ENCODE measurements at regions not wholly inside any gene's neighbourhood (a gene's known extent, or its start where the extent isn't known, plus 50 kb on each side); places are given as distances from the start of the nearest gene placed in this dataset.

DNA sequence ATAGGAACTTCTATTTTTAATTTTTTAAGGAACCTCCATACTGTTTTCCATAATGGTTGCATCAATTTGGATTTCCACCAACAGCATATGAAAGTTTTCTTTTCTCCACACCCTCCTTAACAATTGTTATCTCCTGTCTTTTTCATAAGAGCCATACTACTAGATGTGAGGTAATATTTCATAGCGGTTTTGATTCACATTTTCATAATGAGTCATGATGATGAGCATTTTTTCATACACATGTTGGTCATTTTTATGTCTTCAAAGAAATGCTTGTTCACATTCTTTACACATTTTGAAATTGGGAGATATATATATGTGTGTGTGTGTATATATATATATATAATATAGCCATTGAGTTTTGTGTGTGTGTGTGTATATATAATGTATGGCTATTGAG is 420.3 kb upstream of the PCDH9 start:
- Histone ChIP-seq H3K4me1 (ENCODE audit: insufficient read depth, low read length) (no peaks in the 10 kb centered on the region), H3K36me3 (ENCODE audit: insufficient read depth, low read length) (no peaks in the 10 kb centered on the region), H2AFZ (ENCODE audit: low read depth, low read length) (no peak overlapping the region), H3K27me3 (ENCODE audit: insufficient read depth, low read length) (no peaks in the 10 kb centered on the region), H3K9me3 (ENCODE audit: low read length) (no peaks in the 10 kb centered on the region), H3K4me3 (ENCODE audit: low read length) (no peak overlapping the region)

DNA sequence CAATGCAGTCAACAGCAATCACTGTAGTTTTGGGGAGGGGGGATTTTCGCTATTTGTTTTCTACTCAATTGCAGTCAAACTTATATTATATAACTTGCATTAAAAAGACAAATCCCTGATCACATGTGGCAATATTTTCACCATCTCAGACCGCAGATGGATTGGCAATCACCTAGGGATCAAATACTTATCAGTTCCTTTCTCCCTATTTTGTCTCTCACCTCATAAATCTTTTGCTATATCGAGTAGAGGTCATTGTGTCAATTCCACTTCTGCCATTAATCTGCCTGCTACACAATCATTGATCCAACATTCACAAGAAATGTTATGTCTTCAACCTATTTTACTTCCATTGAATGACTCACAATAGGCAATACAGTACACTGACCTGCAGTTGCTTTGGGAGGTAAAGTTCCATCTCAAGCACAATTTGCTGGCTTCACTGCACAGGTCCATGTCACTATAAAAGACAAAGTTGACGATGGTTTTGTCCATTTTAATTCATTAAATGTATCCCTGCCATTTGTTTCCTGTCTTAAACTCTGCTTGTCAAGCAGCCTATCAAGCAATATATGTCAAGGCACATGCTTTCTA is 415.8 kb upstream of the PCDH9 start:
- Histone ChIP-seq H3K36me3 (ENCODE audit: insufficient read depth, low read length) (no peaks in the 10 kb centered on the region), H3K4me1 (ENCODE audit: insufficient read depth, low read length) (no peaks in the 10 kb centered on the region), H3K27me3 (ENCODE audit: insufficient read depth, low read length) (no peaks in the 10 kb centered on the region), H3K9me3 (ENCODE audit: low read length) (no peaks in the 10 kb centered on the region), H3K4me3 (ENCODE audit: low read length) (no peak overlapping the region), H2AFZ (ENCODE audit: low read depth, low read length) (no peak overlapping the region)

GRCh38 chr13:67643516-67644055 is 413.4 kb upstream of the PCDH9 start:
- no peaks in the 10 kb centered on the region for H3K9me3 ChIP-seq (ENCODE audit: low read length)
- H2AFZ ChIP-seq (ENCODE audit: low read depth, low read length) = no peak overlapping the region
- H3K36me3 ChIP-seq (ENCODE audit: insufficient read depth, low read length) = no peaks in the 10 kb centered on the region
- no peaks in the 10 kb centered on the region for H3K4me1 ChIP-seq (ENCODE audit: insufficient read depth, low read length)
- no peak overlapping the region for H3K4me3 ChIP-seq (ENCODE audit: low read length)
- no peaks in the 10 kb centered on the region for H3K27me3 ChIP-seq (ENCODE audit: insufficient read depth, low read length)

DNA sequence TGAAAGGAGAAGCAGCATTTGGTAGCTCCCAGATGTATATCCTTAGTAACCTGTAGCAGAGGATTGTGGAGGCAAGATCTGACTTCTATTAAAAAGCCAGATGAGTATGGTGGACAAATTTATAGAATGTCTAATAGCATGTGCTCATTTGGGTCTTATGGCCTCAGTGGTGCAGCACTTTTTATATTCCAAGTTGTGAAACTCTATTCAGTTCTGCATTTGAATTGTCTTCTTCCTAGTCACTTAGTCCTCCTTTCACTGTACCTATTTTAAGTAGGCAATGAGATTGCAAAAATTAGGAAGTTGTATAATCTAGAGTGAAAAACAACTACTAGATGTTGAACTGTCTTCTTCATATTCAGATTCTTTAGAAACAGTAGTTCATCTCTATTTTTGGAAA is 412.5 kb upstream of the PCDH9 start:
- H3K27me3 ChIP-seq (ENCODE audit: insufficient read depth, low read length) = no peaks in the 10 kb centered on the region
- H2AFZ ChIP-seq (ENCODE audit: low read depth, low read length) = no peak overlapping the region
- H3K4me1 ChIP-seq (ENCODE audit: insufficient read depth, low read length) = no peaks in the 10 kb centered on the region
- no peak overlapping the region for H3K4me3 ChIP-seq (ENCODE audit: low read length)
- H3K36me3 ChIP-seq (ENCODE audit: insufficient read depth, low read length) = no peaks in the 10 kb centered on the region
- H3K9me3 ChIP-seq (ENCODE audit: low read length) = no peaks in the 10 kb centered on the region

DNA sequence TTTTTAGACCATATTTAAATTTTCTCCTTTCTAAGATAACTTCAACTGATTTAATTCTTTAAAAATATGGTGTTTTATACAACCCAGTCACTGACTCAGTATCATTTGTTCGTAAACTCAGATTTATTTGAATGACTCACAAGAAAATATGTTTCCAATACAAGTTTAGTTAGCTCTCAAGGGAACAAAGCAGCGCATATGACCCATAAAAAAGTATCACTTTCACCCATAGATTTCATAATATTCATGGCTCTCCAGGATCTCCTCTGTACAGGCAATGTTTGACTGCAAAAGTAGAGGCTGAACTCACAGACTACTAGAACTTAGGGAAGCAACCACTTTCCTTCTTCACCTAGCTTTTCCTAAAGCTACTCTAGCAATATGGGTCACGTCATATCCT is 405.6 kb upstream of the PCDH9 start:
- no peak overlapping the region for H2AFZ ChIP-seq (ENCODE audit: low read depth, low read length)
- H3K9me3 ChIP-seq (ENCODE audit: low read length) = no peaks in the 10 kb centered on the region

GRCh38 chr13:67632590-67632989 is 402.5 kb upstream of the PCDH9 start:
- Histone ChIP-seq H3K9me3 (ENCODE audit: low read length) (no peaks in the 10 kb centered on the region), H3K27me3 (ENCODE audit: insufficient read depth, low read length) (no peaks in the 10 kb centered on the region), H3K36me3 (ENCODE audit: insufficient read depth, low read length) (no peaks in the 10 kb centered on the region), H3K4me1 (ENCODE audit: insufficient read depth, low read length) (no peaks in the 10 kb centered on the region), H2AFZ (ENCODE audit: low read depth, low read length) (no peak overlapping the region), H3K4me3 (ENCODE audit: low read length) (no peak overlapping the region)

More for the DNA sequence above, 405.6 kb upstream of the PCDH9 start:
- Histone ChIP-seq H3K4me1 (ENCODE audit: insufficient read depth, low read length) (no peaks in the 10 kb centered on the region), H3K36me3 (ENCODE audit: insufficient read depth, low read length) (no peaks in the 10 kb centered on the region), H3K4me3 (ENCODE audit: low read length) (no peak overlapping the region), H3K27me3 (ENCODE audit: insufficient read depth, low read length) (no peaks in the 10 kb centered on the region)

- no peak overlapping the region for H3K4me3 ChIP-seq (ENCODE audit: low read length)
- no peaks in the 10 kb centered on the region for H3K4me1 ChIP-seq (ENCODE audit: insufficient read depth, low read length)
- H2AFZ ChIP-seq (ENCODE audit: low read depth, low read length) = no peak overlapping the region
- H3K9me3 ChIP-seq (ENCODE audit: low read length) = no peaks in the 10 kb centered on the region
- H3K36me3 ChIP-seq (ENCODE audit: insufficient read depth, low read length) = no peaks in the 10 kb centered on the region
- no peaks in the 10 kb centered on the region for H3K27me3 ChIP-seq (ENCODE audit: insufficient read depth, low read length)
Measured at GRCh38 chr13:67630640-67631039, 400.5 kb upstream of the PCDH9 start.

DNA sequence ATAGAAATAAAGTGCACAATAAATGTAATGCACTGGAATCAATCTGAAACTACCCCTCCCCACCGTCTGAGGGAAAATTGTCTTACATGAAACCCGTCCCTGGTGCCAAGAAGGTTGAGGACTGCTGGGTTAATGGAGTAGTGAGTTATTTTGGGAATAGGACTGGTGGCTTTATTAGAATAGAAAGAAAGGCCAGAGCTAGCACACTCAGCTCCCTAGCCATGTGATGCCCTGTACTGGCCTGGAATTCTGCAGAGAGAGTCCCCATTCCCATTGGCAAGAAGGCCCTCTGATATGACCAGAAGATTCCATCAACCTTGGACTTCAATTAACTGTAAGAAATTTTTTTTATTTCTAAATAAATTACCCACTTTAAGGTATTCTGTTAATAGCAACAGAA is 393.5 kb upstream of the PCDH9 start:
- H3K9me3 ChIP-seq (ENCODE audit: low read length) = no peaks in the 10 kb centered on the region
- H3K27me3 ChIP-seq (ENCODE audit: insufficient read depth, low read length) = no peaks in the 10 kb centered on the region
- no peak overlapping the region for H2AFZ ChIP-seq (ENCODE audit: low read depth, low read length)
- no peaks in the 10 kb centered on the region for H3K36me3 ChIP-seq (ENCODE audit: insufficient read depth, low read length)
- no peak overlapping the region for H3K4me3 ChIP-seq (ENCODE audit: low read length)
- no peaks in the 10 kb centered on the region for H3K4me1 ChIP-seq (ENCODE audit: insufficient read depth, low read length)

DNA sequence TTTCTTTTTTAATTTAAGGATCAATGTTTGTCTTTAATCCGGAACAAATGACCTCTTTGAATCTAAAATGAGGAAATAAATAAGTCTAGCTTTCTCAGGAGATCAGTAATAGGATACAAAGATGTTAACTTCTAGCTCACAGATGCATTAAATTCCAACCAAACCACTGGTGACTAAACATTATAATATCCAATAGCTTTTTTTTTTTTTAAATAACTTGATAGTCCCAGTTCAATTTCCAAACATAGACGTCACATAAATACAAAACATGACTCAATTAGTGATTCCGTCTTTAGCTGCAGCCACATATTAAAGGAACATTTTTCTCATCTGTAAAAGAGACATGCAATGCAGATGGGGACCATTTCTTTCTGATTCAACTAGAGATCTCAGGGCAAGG is 390.5 kb upstream of the PCDH9 start:
- no peaks in the 10 kb centered on the region for H3K27me3 ChIP-seq (ENCODE audit: insufficient read depth, low read length)
- H3K4me1 ChIP-seq (ENCODE audit: insufficient read depth, low read length) = no peaks in the 10 kb centered on the region
- no peaks in the 10 kb centered on the region for H3K36me3 ChIP-seq (ENCODE audit: insufficient read depth, low read length)
- H3K4me3 ChIP-seq (ENCODE audit: low read length) = no peak overlapping the region
- no peak overlapping the region for H2AFZ ChIP-seq (ENCODE audit: low read depth, low read length)
- no peaks in the 10 kb centered on the region for H3K9me3 ChIP-seq (ENCODE audit: low read length)

- H3K4me3 ChIP-seq (ENCODE audit: low read length) = no peak overlapping the region
- no peaks in the 10 kb centered on the region for H3K27me3 ChIP-seq (ENCODE audit: insufficient read depth, low read length)
Measured at GRCh38 chr13:67619995-67620380, 389.9 kb upstream of the PCDH9 start.

DNA sequence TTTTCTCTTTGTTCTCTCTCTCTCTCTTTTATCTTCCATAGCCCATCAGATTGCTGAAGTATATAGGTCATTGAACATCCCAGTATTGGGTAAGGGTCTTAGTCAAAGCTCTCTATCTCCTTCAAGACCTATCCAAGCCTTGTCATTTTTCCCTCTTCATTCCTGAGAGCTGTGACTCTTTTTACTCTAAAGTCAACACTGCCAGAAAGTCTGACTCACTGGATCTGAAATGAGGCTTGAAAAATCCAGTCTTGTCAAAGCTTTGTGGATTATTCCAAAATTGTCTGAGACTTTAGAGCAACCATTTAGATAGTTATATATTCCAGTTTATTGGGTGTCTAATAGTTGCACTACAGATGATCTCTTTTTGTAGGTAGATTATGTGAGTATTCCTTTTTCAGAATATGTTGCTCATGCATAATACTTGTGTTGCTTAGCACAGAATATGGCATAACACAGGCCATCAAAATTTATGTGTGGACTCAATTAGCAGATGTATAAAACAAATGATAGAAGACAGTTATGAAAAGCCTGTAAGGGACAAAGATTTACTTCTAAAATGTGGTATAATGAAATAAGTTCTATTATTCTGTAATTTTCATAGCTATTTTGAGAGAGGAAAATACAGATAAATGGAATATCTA is 389.3 kb upstream of the PCDH9 start:
- no peaks in the 10 kb centered on the region for H3K27me3 ChIP-seq (ENCODE audit: insufficient read depth, low read length)
- H3K36me3 ChIP-seq (ENCODE audit: insufficient read depth, low read length) = no peaks in the 10 kb centered on the region
- no peaks in the 10 kb centered on the region for H3K9me3 ChIP-seq (ENCODE audit: low read length)
- H3K4me1 ChIP-seq (ENCODE audit: insufficient read depth, low read length) = no peaks in the 10 kb centered on the region
- H3K4me3 ChIP-seq (ENCODE audit: low read length) = no peak overlapping the region
- peak overlapping the region; percentile 5 for H2AFZ ChIP-seq (ENCODE audit: low read depth, low read length)

More at GRCh38 chr13:67619995-67620380, 389.9 kb upstream of the PCDH9 start:
- Histone ChIP-seq H3K9me3 (ENCODE audit: low read length) (no peaks in the 10 kb centered on the region), H3K36me3 (ENCODE audit: insufficient read depth, low read length) (no peaks in the 10 kb centered on the region), H3K4me1 (ENCODE audit: insufficient read depth, low read length) (no peaks in the 10 kb centered on the region), H2AFZ (ENCODE audit: low read depth, low read length) (no peak overlapping the region)

DNA sequence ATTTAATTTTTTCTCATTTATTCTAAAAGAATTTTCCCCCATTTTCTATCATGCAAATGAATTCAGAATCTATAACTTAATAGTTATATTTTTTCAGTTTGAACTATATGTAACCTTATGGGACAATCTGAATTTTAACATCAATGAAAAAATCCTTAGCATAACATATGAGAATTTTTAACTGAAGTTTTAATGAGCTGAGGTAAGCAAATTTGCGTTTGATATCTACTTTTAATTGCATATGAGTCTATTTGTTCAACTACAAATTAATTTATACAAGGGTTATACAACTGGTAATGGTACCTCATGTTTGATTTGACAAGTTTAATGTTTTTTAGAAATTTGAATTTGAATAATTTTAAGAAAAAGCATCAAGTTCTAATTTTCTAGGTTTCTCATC is 384.4 kb upstream of the PCDH9 start:
- Histone ChIP-seq H3K4me3 (ENCODE audit: low read length) (no peak overlapping the region), H3K9me3 (ENCODE audit: low read length) (no peaks in the 10 kb centered on the region)

DNA sequence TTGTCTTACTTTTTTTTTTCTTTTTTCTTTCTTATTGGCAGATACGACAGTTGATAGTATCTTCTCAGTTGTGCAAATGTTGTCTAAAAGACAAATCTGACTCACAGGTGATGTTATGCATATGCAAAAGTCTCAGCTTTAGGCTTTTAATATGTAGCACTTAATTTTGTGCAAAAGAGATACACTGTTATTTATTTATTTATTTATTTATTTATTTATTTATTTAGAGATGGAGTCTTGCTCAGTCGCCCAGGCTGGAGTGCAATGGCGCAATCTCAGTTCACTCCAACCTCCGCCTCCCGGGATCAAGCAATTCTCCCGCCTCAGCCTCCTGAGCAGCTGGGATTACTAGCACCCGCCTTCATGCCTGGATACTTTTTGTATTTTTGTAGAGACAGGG is 383.9 kb upstream of the PCDH9 start:
- H3K27me3 ChIP-seq (ENCODE audit: insufficient read depth, low read length) = no peaks in the 10 kb centered on the region
- H3K9me3 ChIP-seq (ENCODE audit: low read length) = no peaks in the 10 kb centered on the region
- no peaks in the 10 kb centered on the region for H3K36me3 ChIP-seq (ENCODE audit: insufficient read depth, low read length)
- no peak overlapping the region for H3K4me3 ChIP-seq (ENCODE audit: low read length)
- H3K4me1 ChIP-seq (ENCODE audit: insufficient read depth, low read length) = peaks cover 8% of the 10 kb centered on the region
- H2AFZ ChIP-seq (ENCODE audit: low read depth, low read length) = no peak overlapping the region

More for the DNA sequence above, 384.4 kb upstream of the PCDH9 start:
- Histone ChIP-seq H3K36me3 (ENCODE audit: insufficient read depth, low read length) (no peaks in the 10 kb centered on the region), H3K27me3 (ENCODE audit: insufficient read depth, low read length) (no peaks in the 10 kb centered on the region), H2AFZ (ENCODE audit: low read depth, low read length) (no peak overlapping the region), H3K4me1 (ENCODE audit: insufficient read depth, low read length) (peaks cover 8% of the 10 kb centered on the region)

DNA sequence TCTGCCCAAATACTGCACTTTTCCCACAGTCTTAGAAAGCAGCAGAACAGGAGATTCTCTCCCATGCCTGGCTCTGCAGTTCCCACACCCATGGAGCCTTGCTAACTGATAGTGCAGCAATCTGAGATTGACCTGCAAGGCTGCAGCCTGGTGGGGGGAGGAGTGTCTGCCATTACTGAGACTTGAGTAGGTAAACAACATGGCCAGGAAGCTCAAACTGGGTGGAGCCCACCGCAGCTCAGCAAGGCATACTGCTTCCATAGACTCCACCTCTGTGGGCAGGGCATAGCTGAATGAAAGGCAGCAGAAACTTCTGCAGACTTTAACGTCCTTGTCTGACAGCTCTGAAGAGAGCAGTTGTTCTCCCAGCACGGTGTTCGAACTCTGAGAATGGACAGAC is 358.5 kb upstream of the PCDH9 start:
- Histone ChIP-seq H3K4me3 (ENCODE audit: low read length) (no peak overlapping the region), H3K36me3 (ENCODE audit: insufficient read depth, low read length) (no peaks in the 10 kb centered on the region), H2AFZ (ENCODE audit: low read depth, low read length) (no peak overlapping the region), H3K27me3 (ENCODE audit: insufficient read depth, low read length) (no peaks in the 10 kb centered on the region), H3K9me3 (ENCODE audit: low read length) (peaks cover 2% of the 10 kb centered on the region), H3K4me1 (ENCODE audit: insufficient read depth, low read length) (no peaks in the 10 kb centered on the region)

Data from neuron (in vitro differentiated cells).